HG03039 (cell line): ENCODE measurements at regions not wholly inside any gene's neighbourhood (a gene's known extent, or its start where the extent isn't known, plus 50 kb on each side); places are given as distances from the start of the nearest gene placed in this dataset.
"Not testable (repeated sequence)": the region's sequence is repeated elsewhere in the genome, so short reads cannot be mapped to it uniquely, and the experiment has no call there.

Experiments
- ATAC-seq: cut with Tn5 transposase; IDR thresholded peaks from one replicate; pipeline ENCODE4 v1.9.1; 2021; ENCODE audit warnings: mild to moderate bottlenecking, moderate library complexity; ENCODE audit not compliant: unreplicated experiment

GRCh38 chr3:178345944-178346343 is 190.3 kb upstream of the KCNMB2 start:
- no peak for ATAC-seq

DNA sequence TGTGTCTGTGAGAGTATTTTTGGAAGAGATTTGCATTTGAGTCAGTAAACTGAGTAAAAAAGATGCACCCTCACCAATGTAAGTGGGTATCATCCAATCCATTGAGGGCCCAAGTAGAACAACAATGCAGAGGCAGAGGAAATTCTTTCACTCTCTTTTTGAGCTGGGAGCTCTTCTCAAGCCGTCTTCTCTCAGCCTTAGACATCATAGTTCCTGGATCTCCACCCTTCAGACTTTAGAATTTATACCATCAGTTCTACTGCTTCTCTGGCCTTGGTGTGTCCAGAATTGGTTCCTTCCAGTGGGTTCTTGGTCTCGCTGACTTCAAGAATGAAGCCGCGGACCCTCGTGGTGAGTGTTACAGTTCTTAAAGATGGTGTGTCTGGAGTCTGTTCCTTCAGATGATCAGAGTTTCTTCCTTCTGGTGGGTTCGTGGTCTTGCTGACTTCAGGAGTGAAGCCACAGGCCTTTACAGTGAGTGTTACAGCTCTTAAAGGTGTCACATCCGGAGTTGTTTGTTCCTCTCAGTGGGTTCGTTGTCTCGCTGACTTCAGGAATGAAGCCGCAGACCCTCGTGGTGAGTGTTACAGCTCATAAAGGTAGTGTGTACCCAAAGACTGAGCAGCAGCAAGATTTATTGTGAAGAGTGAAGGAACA is 187.5 kb upstream of the KCNMB2 start:
- not testable (repeated sequence) for ATAC-seq

GRCh38 chr3:178349218-178349596 is 187.0 kb upstream of the KCNMB2 start:
- not testable (repeated sequence) for ATAC-seq

GRCh38 chr3:178350763-178351162 is 185.5 kb upstream of the KCNMB2 start:
- no peak for ATAC-seq

DNA sequence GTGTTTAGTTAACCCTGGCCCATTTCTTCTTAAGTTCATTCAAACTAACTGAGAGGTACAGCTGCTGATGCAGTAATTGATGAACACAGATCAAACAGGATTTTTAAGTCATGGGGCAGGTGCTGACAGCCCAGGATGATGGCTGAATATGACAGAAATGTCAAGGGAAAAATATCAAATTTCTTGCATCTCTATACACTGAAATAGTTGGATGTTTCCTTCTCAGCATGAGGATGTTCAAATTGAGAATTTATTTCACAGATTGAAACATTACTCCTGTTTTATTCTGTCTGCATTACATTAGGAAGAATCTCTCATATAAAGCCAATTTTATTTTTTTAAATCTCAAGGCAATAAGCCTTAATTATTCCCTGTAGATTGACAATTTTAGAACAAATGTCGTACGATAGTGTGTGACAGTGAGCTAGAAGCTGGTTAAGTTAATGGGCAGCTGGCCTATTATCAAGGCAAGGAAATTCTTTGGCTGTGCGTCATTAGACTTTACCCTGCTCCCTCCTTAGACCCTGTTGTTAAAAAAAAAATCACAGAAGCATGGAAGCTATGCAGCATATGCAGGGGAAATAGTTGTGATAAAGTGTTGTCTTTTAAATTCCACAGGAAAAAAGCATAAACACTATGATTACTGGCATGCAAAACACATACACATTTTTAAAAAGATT is 183.8 kb upstream of the KCNMB2 start:
- no peak for ATAC-seq

DNA sequence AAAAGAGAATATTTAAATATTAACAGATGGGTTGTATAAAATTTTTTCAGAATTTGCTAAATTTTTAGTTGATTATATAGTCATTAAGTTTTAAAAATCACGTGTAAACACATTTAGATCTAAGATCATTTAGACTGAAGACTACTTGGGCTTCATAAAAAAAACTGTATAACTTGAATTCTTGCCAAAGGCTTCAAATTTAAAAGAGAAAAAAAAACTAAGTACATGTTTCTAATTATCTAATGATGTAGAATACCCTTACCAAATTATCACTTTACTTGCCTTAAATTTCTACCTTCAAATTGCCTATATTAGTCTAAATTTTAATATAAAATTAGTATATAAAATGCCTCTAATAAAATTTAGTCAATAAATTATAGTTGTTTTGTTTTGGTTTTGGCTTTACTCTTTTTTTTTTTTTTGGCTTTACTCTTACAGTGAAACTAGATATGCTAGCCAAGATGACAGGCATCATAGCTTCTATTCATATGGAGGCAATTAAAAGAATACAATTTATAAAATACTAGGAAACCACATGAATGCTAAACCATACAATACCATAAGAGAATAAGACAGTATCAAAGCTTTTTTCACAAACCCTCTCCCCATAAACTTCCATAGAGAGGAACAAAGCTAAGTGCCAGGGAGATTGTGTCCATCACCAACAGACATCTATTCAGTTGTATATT is 183.1 kb upstream of the KCNMB2 start:
- ATAC-seq = no peak

DNA sequence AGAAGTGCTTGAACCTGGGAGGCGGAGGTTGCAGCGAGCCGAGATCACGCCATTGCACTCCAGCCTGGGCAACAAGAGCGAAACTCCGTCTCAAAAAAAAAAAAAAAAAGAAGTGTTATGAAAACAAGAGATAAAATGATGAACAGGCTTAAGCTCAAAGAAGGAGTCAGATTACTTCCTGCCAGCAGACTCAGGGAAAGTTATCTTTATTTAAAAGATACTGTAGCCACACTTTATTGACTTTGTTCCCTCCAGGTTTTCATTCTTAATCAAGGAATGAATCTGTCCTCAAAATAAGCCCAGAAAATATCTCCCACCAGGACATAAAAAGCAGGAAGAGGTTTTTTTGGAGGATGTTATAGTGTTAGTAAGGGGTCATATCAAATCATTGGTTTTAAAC is 176.5 kb upstream of the KCNMB2 start:
- no peak for ATAC-seq

DNA sequence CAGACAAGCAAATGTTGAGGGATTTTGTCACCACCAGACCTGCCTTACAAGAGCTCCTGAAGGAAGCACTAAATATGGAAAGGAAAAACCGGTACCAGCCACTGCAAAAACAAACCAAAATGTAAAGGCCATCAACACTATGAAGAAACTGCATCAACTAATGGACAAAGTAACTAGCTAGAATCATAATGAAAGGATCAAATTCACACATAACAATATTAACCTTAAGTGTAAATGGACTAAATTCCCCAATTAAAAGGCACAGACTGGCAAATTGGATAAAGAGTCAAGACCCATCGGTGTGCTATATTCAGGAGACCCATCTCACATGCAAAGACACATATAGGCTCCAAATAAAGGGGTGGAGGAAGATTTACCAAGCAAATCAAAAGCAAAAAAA is 173.2 kb upstream of the KCNMB2 start:
- ATAC-seq = not testable (repeated sequence)

DNA sequence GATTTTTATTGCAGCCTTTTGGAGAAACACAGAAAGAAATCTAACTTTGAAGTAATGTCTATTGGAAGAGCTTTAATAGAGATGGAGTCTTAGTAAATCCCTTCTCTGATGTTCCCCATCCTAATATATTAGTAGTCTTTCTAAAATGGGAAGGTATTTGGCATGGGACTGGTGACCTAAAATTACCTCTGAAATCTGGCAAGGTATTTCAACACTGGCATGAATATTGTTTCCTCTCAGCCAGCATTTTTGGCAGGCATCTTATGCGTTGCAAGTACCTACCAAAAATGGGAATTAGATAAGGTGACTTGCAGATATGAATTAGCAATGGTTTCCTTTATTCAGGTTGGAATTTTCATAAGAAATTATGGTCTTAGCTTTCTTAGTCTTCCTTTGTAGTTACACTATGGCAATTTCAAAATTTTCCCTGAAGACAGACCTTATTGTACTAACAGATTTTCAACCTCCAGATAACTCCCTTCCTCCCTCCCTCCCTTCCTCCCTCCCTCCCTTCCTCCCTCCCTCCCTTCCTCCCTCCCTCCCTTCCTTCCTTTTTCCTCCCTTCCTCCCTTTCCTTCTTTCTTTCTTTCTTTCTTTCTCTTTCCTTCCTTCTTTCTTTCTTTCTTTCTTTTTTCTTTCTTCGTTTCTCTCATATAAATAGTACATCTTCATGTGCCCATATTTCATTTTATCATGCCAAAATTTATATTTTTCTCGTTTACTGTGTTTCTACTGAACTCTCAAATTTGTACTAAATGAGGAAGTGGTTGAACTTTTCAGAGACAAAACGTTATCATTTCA is 168.2 kb upstream of the KCNMB2 start:
- no peak for ATAC-seq

GRCh38 chr3:178369006-178369405 is 167.2 kb upstream of the KCNMB2 start:
- no peak for ATAC-seq

GRCh38 chr3:178369811-178370210 is 166.4 kb upstream of the KCNMB2 start:
- no peak for ATAC-seq

- no peak for ATAC-seq
Measured at GRCh38 chr3:178370387-178370786, 165.8 kb upstream of the KCNMB2 start.

DNA sequence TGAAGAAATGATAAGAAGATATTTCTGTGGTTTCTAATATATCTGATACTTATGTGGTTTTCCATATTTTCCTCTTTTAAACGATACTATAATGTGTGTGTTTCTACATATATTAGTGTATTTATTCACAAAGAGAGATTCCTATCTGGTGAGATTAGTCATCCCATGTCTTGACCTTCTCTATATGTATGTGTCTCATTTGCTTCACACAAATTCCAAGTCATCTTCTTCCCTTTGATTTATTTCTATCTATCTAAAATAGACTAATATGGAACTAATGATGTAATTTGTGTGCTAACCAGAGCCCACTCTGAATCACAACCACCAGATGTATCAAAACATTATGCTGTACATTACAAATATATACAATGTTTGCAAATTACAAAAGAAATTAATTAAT is 154.7 kb upstream of the KCNMB2 start:
- ATAC-seq = no peak

DNA sequence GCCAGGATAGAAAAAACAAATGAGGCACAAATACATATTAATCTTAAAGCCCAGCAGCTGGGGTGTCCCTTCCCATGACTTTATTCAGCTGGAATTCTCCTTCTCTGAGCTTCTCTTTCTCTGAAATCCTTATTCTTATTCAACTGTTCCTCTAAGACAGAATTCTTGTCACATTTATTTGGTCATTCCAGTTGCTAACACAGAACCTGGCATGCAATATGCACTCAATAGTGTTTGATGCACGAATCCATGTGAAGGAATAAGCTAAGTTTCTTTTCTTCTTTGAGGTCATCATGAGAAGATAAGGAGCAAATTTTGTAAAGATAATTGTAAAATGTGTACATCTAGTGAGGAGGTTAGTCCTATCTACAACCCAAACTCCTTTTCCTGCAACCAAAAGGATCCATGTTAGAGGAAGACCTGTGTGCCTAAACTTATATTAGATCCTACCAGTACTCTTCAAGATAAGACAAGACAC is 154.2 kb upstream of the KCNMB2 start:
- no peak for ATAC-seq

GRCh38 chr3:178382449-178383061 is 153.7 kb upstream of the KCNMB2 start:
- no peak for ATAC-seq

GRCh38 chr3:178384321-178385230 is 151.7 kb upstream of the KCNMB2 start:
- ATAC-seq = no peak

DNA sequence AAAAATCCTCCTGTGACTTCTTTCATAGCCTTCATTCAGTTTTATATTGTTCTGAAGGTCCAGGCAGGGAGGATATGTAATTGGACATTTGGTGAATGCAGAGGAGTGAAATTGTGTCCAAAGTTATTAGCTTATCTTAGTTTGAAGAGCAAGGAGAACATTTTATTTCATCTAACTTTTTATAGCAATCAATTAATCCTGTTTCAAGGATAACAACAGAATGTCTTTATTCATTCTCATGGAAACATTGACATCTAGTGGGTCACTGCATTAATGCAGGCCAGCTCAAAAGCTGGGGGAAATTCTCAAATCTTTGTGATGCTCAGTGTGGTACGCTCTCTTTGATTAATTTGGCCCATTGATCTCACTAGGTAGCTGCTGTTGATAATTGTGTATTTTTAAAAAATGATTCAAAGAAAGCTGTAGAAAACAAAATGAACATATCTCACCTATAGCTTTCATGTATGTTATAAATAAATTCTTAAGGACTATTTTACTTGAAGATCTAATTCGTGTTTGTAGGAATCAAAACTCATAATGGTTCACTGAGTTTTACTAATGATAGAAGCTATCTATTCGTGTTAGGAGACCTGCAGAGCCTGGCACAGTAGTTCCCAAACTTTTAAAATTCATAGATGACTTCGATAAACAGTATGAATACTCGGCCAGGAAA is 150.8 kb upstream of the KCNMB2 start:
- no peak for ATAC-seq

DNA sequence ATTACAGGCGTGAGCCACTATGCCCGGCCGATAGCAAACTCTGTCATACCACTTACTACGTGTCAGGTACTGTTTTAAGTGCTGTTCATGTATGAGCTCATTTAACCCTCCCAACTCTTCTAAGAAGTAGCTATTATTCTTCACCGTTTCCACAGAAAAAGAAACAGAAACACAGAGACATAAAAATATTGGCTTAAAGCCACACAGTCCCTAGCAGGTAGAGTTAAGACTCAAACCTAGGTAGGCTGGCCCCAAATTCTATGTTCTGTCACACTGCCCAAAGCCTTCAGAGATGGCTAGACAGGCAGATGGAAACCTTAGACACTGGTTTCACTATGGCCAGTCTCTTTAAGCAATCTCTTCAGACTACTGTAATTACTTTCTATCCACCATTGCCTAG is 149.8 kb upstream of the KCNMB2 start:
- ATAC-seq = no peak

DNA sequence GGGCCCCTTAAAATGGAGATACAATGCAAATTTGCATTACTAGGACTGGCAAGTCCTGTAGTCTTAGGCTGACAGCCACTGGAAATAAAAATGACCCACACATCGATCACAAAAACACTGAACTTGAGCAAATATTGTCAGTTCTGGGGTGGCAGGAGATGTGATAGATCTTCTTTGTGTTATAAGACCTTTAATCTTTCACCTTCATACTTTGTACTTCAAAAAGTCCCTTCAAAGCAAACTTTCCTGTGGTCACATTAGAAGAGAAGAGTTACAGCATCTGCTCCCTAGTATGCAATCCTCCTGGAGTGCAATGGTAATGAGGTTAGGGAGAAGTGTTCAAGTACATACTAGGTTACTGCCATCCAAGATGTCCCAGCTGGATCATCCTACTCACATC is 149.4 kb upstream of the KCNMB2 start:
- ATAC-seq = no peak
